GM23338 (cell line): ENCODE measurements at regions not wholly inside any gene's neighbourhood (a gene's known extent, or its start where the extent isn't known, plus 50 kb on each side); places are given as distances from the start of the nearest gene placed in this dataset.

Experiments used
- CREB1 ChIP-seq: fragments of 250-450 bp; sonication (Bioruptor Pico); IDR thresholded peaks from 2 replicates; pipeline ENCODE4 v1.5.0; 2020; ENCODE audit warnings: low read depth, mild to moderate bottlenecking, moderate library complexity
- CTCF ChIP-seq, 2 experiments: fragments of 200-600 bp in 1 of 2; sonication (generic) in 1 of 2; conservative IDR thresholded peaks; 2 replicates each; pipeline versions ENCODE4 v1.5.1 to v1.6.1; 2016 to 2017; ENCODE audit warnings: antibody characterized with exemption in 2 of 2, low read depth in 2 of 2, mild to moderate bottlenecking in 2 of 2, moderate library complexity in 1 of 2
- POLR2AphosphoS5 ChIP-seq: IDR thresholded peaks from 2 replicates; pipeline ENCODE4 v1.6.1; 2016; ENCODE audit warnings: antibody characterized with exemption, low read depth
- REST ChIP-seq: IDR thresholded peaks from one replicate; pipeline ENCODE4 v1.6.1; 2018; ENCODE audit warnings: antibody characterized with exemption; ENCODE audit not compliant: unreplicated experiment

GRCh38 chrX:98514032-98514431 is 1630.3 kb downstream of the RPA4 start:
- TF ChIP-seq CTCF (conservative IDR thresholded peaks at IDR 0.05; ENCODE audit: low read depth in 2 of 2) (no peak), REST (no peak), POLR2AphosphoS5 (no peak), CREB1 (CRISPR knock-in tag) (no peak)
